ENCODE measurements at regions not wholly inside any gene's neighbourhood (a gene's known extent, or its start where the extent isn't known, plus 50 kb on each side); places are given as distances from the start of the nearest gene placed in this dataset.

GRCh38 chr9:117979914-117980313 lies 275.7 kb downstream of the TLR4 start:
- no peak for ATAC-seq
- peaks cover 4 to 5% of the 10 kb centered on the region in 2 donors for H3K9me3 Mint-ChIP-seq
- TF ChIP-seq, protein P1, sequence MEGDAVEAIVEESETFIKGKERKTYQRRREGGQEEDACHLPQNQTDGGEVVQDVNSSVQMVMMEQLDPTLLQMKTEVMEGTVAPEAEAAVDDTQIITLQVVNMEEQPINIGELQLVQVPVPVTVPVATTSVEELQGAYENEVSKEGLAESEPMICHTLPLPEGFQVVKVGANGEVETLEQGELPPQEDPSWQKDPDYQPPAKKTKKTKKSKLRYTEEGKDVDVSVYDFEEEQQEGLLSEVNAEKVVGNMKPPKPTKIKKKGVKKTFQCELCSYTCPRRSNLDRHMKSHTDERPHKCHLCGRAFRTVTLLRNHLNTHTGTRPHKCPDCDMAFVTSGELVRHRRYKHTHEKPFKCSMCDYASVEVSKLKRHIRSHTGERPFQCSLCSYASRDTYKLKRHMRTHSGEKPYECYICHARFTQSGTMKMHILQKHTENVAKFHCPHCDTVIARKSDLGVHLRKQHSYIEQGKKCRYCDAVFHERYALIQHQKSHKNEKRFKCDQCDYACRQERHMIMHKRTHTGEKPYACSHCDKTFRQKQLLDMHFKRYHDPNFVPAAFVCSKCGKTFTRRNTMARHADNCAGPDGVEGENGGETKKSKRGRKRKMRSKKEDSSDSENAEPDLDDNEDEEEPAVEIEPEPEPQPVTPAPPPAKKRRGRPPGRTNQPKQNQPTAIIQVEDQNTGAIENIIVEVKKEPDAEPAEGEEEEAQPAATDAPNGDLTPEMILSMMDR (IDR thresholded peaks at IDR 0.05): no peak
- Histone ChIP-seq H3K4me1 (ENCODE audit: control insufficient read depth, insufficient read depth, low read length) (no peaks in the 10 kb centered on the region), H3K27me3 (ENCODE audit: control insufficient read depth, insufficient read depth, low read length) (peaks cover 2% of the 10 kb centered on the region), H3K36me3 (ENCODE audit: control insufficient read depth, insufficient read depth, low read length) (no peaks in the 10 kb centered on the region), H3K9me3 (ENCODE audit: control insufficient read depth, insufficient read depth, low read length) (no peaks in the 10 kb centered on the region), H3K27ac (ENCODE audit: low read length) (no peak overlapping the region), H3K4me3 (ENCODE audit: low read length) (no peak overlapping the region)
- no peak overlapping the region for H3K27ac Mint-ChIP-seq
- intact Hi-C loops (cut with micrococcal nuclease): no loop called here
- WGBS (ENCODE audit: insufficient coverage): no CpG with 5 or more reads among the region's 2 CpGs
- no peak for DNase-seq
- H3K36me3 Mint-ChIP-seq: no peaks in the 10 kb centered on the region
- H3K4me3 Mint-ChIP-seq: no peak overlapping the region
- H3K27me3 Mint-ChIP-seq (ENCODE audit: low read depth in 2 of 2): peaks cover 0 to 3% of the 10 kb centered on the region in 2 donors
- no peaks in the 10 kb centered on the region for H3K4me1 Mint-ChIP-seq

DNA sequence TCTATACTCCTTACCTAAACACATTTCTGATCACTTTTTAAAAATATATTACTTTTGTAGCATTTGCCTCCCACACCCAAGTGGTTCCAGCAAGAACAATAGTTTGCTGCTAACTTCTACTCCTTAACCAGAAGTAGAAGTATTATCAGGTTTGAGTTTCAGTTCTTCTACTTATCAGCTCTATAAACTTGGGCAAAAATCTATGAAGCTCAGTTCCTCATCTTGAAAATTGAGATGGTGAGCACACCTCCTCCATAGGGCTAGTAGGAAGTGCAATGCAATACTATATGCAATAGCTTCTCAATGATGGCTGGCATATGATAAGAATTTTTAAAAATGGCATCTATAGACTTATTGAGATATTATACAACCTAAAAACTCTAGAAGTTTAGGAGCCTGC lies 283.7 kb downstream of the TLR4 start:
- TF ChIP-seq, protein P1 (IDR thresholded peaks at IDR 0.05): no peak
- no peaks in the 10 kb centered on the region for H3K9me3 Mint-ChIP-seq
- DNase-seq (no peak), ATAC-seq (no peak)
- H3K27ac Mint-ChIP-seq: no peak overlapping the region
- H3K4me3 Mint-ChIP-seq: no peak overlapping the region
- H3K27me3 Mint-ChIP-seq (ENCODE audit: low read depth in 2 of 2): peaks cover 0 to 4% of the 10 kb centered on the region in 2 donors
- H3K36me3 ChIP-seq (ENCODE audit: control insufficient read depth, insufficient read depth, low read length): no peaks in the 10 kb centered on the region
- H3K4me1 Mint-ChIP-seq: no peaks in the 10 kb centered on the region
- intact Hi-C loops (cut with micrococcal nuclease): no loop called here
- no peak overlapping the region for H3K27ac ChIP-seq (ENCODE audit: low read length)
- H3K9me3 ChIP-seq (ENCODE audit: control insufficient read depth, insufficient read depth, low read length): no peaks in the 10 kb centered on the region
- H3K4me3 ChIP-seq (ENCODE audit: low read length): no peak overlapping the region
- no peaks in the 10 kb centered on the region for H3K4me1 ChIP-seq (ENCODE audit: control insufficient read depth, insufficient read depth, low read length)
- H3K36me3 Mint-ChIP-seq: no peaks in the 10 kb centered on the region
- no peaks in the 10 kb centered on the region for H3K27me3 ChIP-seq (ENCODE audit: control insufficient read depth, insufficient read depth, low read length)

GRCh38 chr9:117992006-117992405 lies 287.8 kb downstream of the TLR4 start:
- Histone ChIP-seq H3K4me3 (ENCODE audit: low read length) (no peak overlapping the region), H3K27ac (ENCODE audit: low read length) (no peak overlapping the region), H3K36me3 (ENCODE audit: control insufficient read depth, insufficient read depth, low read length) (no peaks in the 10 kb centered on the region), H3K9me3 (ENCODE audit: control insufficient read depth, insufficient read depth, low read length) (no peaks in the 10 kb centered on the region), H3K4me1 (ENCODE audit: control insufficient read depth, insufficient read depth, low read length) (no peaks in the 10 kb centered on the region), H3K27me3 (ENCODE audit: control insufficient read depth, insufficient read depth, low read length) (no peaks in the 10 kb centered on the region)
- no peak overlapping the region for H3K4me3 Mint-ChIP-seq
- H3K4me1 Mint-ChIP-seq: no peaks in the 10 kb centered on the region
- TF ChIP-seq, protein P1 (IDR thresholded peaks at IDR 0.05): no peak
- no peak overlapping the region for H3K27ac Mint-ChIP-seq
- WGBS (ENCODE audit: insufficient coverage): 20% methylated on average over 5 of the region's 6 CpGs
- no peaks in the 10 kb centered on the region for H3K36me3 Mint-ChIP-seq
- H3K9me3 Mint-ChIP-seq: peaks cover 0 to 2% of the 10 kb centered on the region in 2 donors
- intact Hi-C loops (cut with micrococcal nuclease): no loop called here
- H3K27me3 Mint-ChIP-seq (ENCODE audit: low read depth in 2 of 2): no peaks in the 10 kb centered on the region
- DNase-seq (no peak), ATAC-seq (no peak)

DNA sequence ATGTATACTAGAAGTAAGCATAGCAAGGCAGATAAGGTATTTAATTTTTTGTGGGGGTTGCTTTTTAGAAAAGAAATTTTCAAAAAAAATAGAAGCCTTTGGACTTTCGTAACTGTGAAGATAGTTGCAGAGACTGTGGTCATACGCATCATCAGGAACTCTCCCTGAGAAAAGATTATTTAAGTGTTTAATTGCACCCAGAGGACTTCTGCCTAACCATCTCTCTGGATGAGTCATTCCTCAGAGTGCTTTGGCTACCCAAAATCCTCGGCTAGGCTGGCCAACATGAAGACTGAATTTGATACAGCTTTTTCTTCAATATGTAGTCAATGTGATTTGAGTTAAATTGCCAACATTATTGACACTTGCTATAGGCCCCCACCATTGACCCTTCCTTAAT lies 296.4 kb downstream of the TLR4 start:
- Mint-ChIP-seq H3K27ac (no peak overlapping the region), H3K4me1 (no peaks in the 10 kb centered on the region), H3K36me3 (no peaks in the 10 kb centered on the region), H3K4me3 (no peak overlapping the region), H3K27me3 (ENCODE audit: low read depth in 2 of 2) (no peaks in the 10 kb centered on the region), H3K9me3 (peaks cover 5 to 6% of the 10 kb centered on the region in 2 donors)
- Histone ChIP-seq H3K4me1 (ENCODE audit: control insufficient read depth, insufficient read depth, low read length) (no peaks in the 10 kb centered on the region), H3K36me3 (ENCODE audit: control insufficient read depth, insufficient read depth, low read length) (no peaks in the 10 kb centered on the region), H3K27ac (ENCODE audit: low read length) (no peak overlapping the region), H3K27me3 (ENCODE audit: control insufficient read depth, insufficient read depth, low read length) (no peaks in the 10 kb centered on the region), H3K4me3 (ENCODE audit: low read length) (no peak overlapping the region), H3K9me3 (ENCODE audit: control insufficient read depth, insufficient read depth, low read length) (no peaks in the 10 kb centered on the region)
- ATAC-seq (no peak), DNase-seq (no peak)
- TF ChIP-seq, protein P1 (IDR thresholded peaks at IDR 0.05): no peak
- 92% methylated on average over 2 of the region's 3 CpGs for WGBS (ENCODE audit: insufficient coverage)
- intact Hi-C loops (cut with micrococcal nuclease): no loop called here

Measured in natural killer cell (primary cell).